Stimulated activated naive CD8-positive, alpha-beta T cell treated with anti-CD3 and anti-CD28 coated beads, Interleukin-15, Interleukin-2, amounts not matched to agents 100 ng/mL and 50 ng/mL, for 24 hours (primary cell): ENCODE measurements at regions not wholly inside any gene's neighbourhood (a gene's known extent, or its start where the extent isn't known, plus 50 kb on each side); places are given as distances from the start of the nearest gene placed in this dataset.

Experiments used
- H3K27ac Mint-ChIP-seq: one replicate; pipeline ENCODE4 v1.8.0; 2021; ENCODE audit warnings: mild to moderate bottlenecking, mixed read lengths
- H3K27me3 Mint-ChIP-seq: one replicate; pipeline ENCODE4 v1.8.0; 2021; ENCODE audit warnings: mixed read lengths
- H3K36me3 Mint-ChIP-seq: one replicate; pipeline ENCODE4 v1.8.0; 2021; ENCODE audit warnings: low read depth, mixed read lengths
- H3K4me1 Mint-ChIP-seq: one replicate; pipeline ENCODE4 v1.8.0; 2021; ENCODE audit warnings: low read depth, mixed read lengths
- H3K4me3 Mint-ChIP-seq: one replicate; pipeline ENCODE4 v1.8.0; 2021; ENCODE audit warnings: mild to moderate bottlenecking, mixed read lengths
- H3K9me3 Mint-ChIP-seq: one replicate; pipeline ENCODE4 v1.8.0; 2021; ENCODE audit warnings: mixed read lengths

- Mint-ChIP-seq H3K27ac (no peak overlapping the region), H3K36me3 (no peaks in the 10 kb centered on the region), H3K4me3 (no peak overlapping the region), H3K4me1 (peaks cover 53% of the 10 kb centered on the region), H3K27me3 (no peaks in the 10 kb centered on the region), H3K9me3 (peaks cover 3% of the 10 kb centered on the region)
These were observed 121.3 kb upstream of the TBL1XR1 start for GRCh38 chr3:177318559-177318958.

- no peaks in the 10 kb centered on the region for H3K36me3 Mint-ChIP-seq
- H3K4me1 Mint-ChIP-seq = peaks cover 47% of the 10 kb centered on the region
- H3K4me3 Mint-ChIP-seq = no peak overlapping the region
- peaks cover 3% of the 10 kb centered on the region for H3K9me3 Mint-ChIP-seq
- no peaks in the 10 kb centered on the region for H3K27me3 Mint-ChIP-seq
- H3K27ac Mint-ChIP-seq = no peak overlapping the region
These were observed 123.5 kb upstream of the TBL1XR1 start for GRCh38 chr3:177320765-177321247.

GRCh38 chr3:177321819-177322218 is 124.5 kb upstream of the TBL1XR1 start:
- peaks cover 3% of the 10 kb centered on the region for H3K9me3 Mint-ChIP-seq
- H3K4me1 Mint-ChIP-seq = peaks cover 44% of the 10 kb centered on the region
- H3K27me3 Mint-ChIP-seq = no peaks in the 10 kb centered on the region
- no peak overlapping the region for H3K4me3 Mint-ChIP-seq
- no peaks in the 10 kb centered on the region for H3K36me3 Mint-ChIP-seq
- H3K27ac Mint-ChIP-seq = no peak overlapping the region

- Mint-ChIP-seq H3K27ac (no peak overlapping the region), H3K27me3 (no peaks in the 10 kb centered on the region), H3K9me3 (peaks cover 3% of the 10 kb centered on the region), H3K4me3 (no peak overlapping the region), H3K4me1 (peaks cover 35% of the 10 kb centered on the region), H3K36me3 (no peaks in the 10 kb centered on the region)
These were observed 125.6 kb upstream of the TBL1XR1 start for GRCh38 chr3:177322881-177323280.

GRCh38 chr3:177329854-177330253 is 132.6 kb upstream of the TBL1XR1 start:
- Mint-ChIP-seq H3K9me3 (no peaks in the 10 kb centered on the region), H3K4me1 (peaks cover 27% of the 10 kb centered on the region), H3K36me3 (no peaks in the 10 kb centered on the region), H3K27ac (no peak overlapping the region), H3K27me3 (no peaks in the 10 kb centered on the region), H3K4me3 (no peak overlapping the region)

- Mint-ChIP-seq H3K36me3 (no peaks in the 10 kb centered on the region), H3K27me3 (no peaks in the 10 kb centered on the region), H3K4me3 (no peak overlapping the region), H3K27ac (no peak overlapping the region), H3K4me1 (peaks cover 30% of the 10 kb centered on the region), H3K9me3 (no peaks in the 10 kb centered on the region)
These were observed 133.5 kb upstream of the TBL1XR1 start for GRCh38 chr3:177330779-177331178.

GRCh38 chr3:177331203-177331835 is 134.0 kb upstream of the TBL1XR1 start:
- H3K27ac Mint-ChIP-seq = no peak overlapping the region
- H3K4me1 Mint-ChIP-seq = peaks cover 35% of the 10 kb centered on the region
- no peaks in the 10 kb centered on the region for H3K36me3 Mint-ChIP-seq
- no peaks in the 10 kb centered on the region for H3K27me3 Mint-ChIP-seq
- H3K9me3 Mint-ChIP-seq = no peaks in the 10 kb centered on the region
- H3K4me3 Mint-ChIP-seq = no peak overlapping the region

- Mint-ChIP-seq H3K36me3 (peaks cover 4% of the 10 kb centered on the region), H3K27ac (no peak overlapping the region), H3K27me3 (no peaks in the 10 kb centered on the region), H3K4me3 (no peak overlapping the region), H3K9me3 (no peaks in the 10 kb centered on the region), H3K4me1 (peaks cover 50% of the 10 kb centered on the region)
These were observed 135.7 kb upstream of the TBL1XR1 start for GRCh38 chr3:177332955-177333354.

GRCh38 chr3:177333533-177334520 is 136.5 kb upstream of the TBL1XR1 start:
- H3K9me3 Mint-ChIP-seq = no peaks in the 10 kb centered on the region
- H3K27ac Mint-ChIP-seq = no peak overlapping the region
- H3K27me3 Mint-ChIP-seq = no peaks in the 10 kb centered on the region
- peaks cover 4% of the 10 kb centered on the region for H3K36me3 Mint-ChIP-seq
- H3K4me1 Mint-ChIP-seq = peaks cover 59% of the 10 kb centered on the region
- no peak overlapping the region for H3K4me3 Mint-ChIP-seq

- no peak overlapping the region for H3K4me3 Mint-ChIP-seq
- no peaks in the 10 kb centered on the region for H3K9me3 Mint-ChIP-seq
- peaks cover 67% of the 10 kb centered on the region for H3K4me1 Mint-ChIP-seq
- peaks cover 4% of the 10 kb centered on the region for H3K36me3 Mint-ChIP-seq
- H3K27ac Mint-ChIP-seq = peak overlapping the region; percentile 43
- H3K27me3 Mint-ChIP-seq = no peaks in the 10 kb centered on the region
These were observed 137.5 kb upstream of the TBL1XR1 start for GRCh38 chr3:177334803-177335202.

- Mint-ChIP-seq H3K27ac (peak overlapping the region; percentile 22), H3K4me1 (peaks cover 67% of the 10 kb centered on the region), H3K9me3 (no peaks in the 10 kb centered on the region), H3K4me3 (no peak overlapping the region), H3K27me3 (no peaks in the 10 kb centered on the region), H3K36me3 (peaks cover 4% of the 10 kb centered on the region)
These were observed 138.4 kb upstream of the TBL1XR1 start for GRCh38 chr3:177335728-177336127.

GRCh38 chr3:177336873-177337450 is 139.7 kb upstream of the TBL1XR1 start:
- Mint-ChIP-seq H3K4me1 (peaks cover 71% of the 10 kb centered on the region), H3K27me3 (no peaks in the 10 kb centered on the region), H3K4me3 (peak overlapping the region; percentile 34), H3K27ac (peak overlapping the region; percentile 95), H3K36me3 (peaks cover 4% of the 10 kb centered on the region), H3K9me3 (no peaks in the 10 kb centered on the region)

GRCh38 chr3:177337541-177338331 is 140.5 kb upstream of the TBL1XR1 start:
- peaks cover 4% of the 10 kb centered on the region for H3K36me3 Mint-ChIP-seq
- H3K9me3 Mint-ChIP-seq = no peaks in the 10 kb centered on the region
- no peaks in the 10 kb centered on the region for H3K27me3 Mint-ChIP-seq
- peak overlapping the region; percentile 95 for H3K27ac Mint-ChIP-seq
- peaks cover 70% of the 10 kb centered on the region for H3K4me1 Mint-ChIP-seq
- peak overlapping the region; percentile 34 for H3K4me3 Mint-ChIP-seq

GRCh38 chr3:177338697-177339219 is 141.5 kb upstream of the TBL1XR1 start:
- no peaks in the 10 kb centered on the region for H3K9me3 Mint-ChIP-seq
- H3K27ac Mint-ChIP-seq = peak overlapping the region; percentile 70
- no peaks in the 10 kb centered on the region for H3K27me3 Mint-ChIP-seq

More at GRCh38 chr3:177338697-177339219, 141.5 kb upstream of the TBL1XR1 start:
- peaks cover 4% of the 10 kb centered on the region for H3K36me3 Mint-ChIP-seq
- no peak overlapping the region for H3K4me3 Mint-ChIP-seq
- H3K4me1 Mint-ChIP-seq = peaks cover 71% of the 10 kb centered on the region
